Tibial nerve (tissue), 4 donors: ENCODE measurements at regions not wholly inside any gene's neighbourhood (a gene's known extent, or its start where the extent isn't known, plus 50 kb on each side); places are given as distances from the start of the nearest gene placed in this dataset.

ENCODE experiments used
- DNase-seq, 2 donors: peaks; one replicate each; pipeline ENCODE4 v3.0.0-alpha.2; 2019; ENCODE audit warnings: low spot score in 2 of 2
- H3K27ac ChIP-seq, 4 donors: fragments of 200-600 bp; sonication (generic) in 3 of 4; one replicate each; pipeline ENCODE4 v1.5.1; 2017 to 2019; ENCODE audit warnings: mild to moderate bottlenecking in 1 of 4
- H3K27me3 ChIP-seq, 2 donors: fragments of 200-600 bp; sonication (generic) in 1 of 2; one replicate each; pipeline versions ENCODE4 v1.5.1 to v1.6.0; 2017 to 2019
- H3K36me3 ChIP-seq, 3 donors: fragments of 200-600 bp; sonication (generic); one replicate each; pipeline ENCODE4 v1.5.1; 2018 to 2019
- H3K4me1 ChIP-seq, 4 donors: fragments of 200-600 bp; sonication (generic) in 3 of 4; one replicate each; pipeline ENCODE4 v1.5.1; 2017 to 2019
- H3K4me3 ChIP-seq, 4 donors: fragments of 200-600 bp; sonication (generic) in 3 of 4; one replicate each; pipeline ENCODE4 v1.5.1; 2017 to 2019; ENCODE audit warnings: mild to moderate bottlenecking in 1 of 4, moderate library complexity in 1 of 4
- H3K9me3 ChIP-seq, 4 donors: fragments of 200-600 bp; sonication (generic) in 3 of 4; one replicate each; pipeline ENCODE4 v1.5.1; 2017 to 2019
- CTCF ChIP-seq, 5 experiments: fragments of 200-600 bp in 3 of 5; fragments of 450-650 bp in 2 of 5; sonication (generic) in 3 of 5; IDR thresholded peaks; one replicate each; pipeline ENCODE4 v1.5.1; 2016 to 2019; ENCODE audit warnings: antibody characterized with exemption in 5 of 5, mild to moderate bottlenecking in 3 of 5, moderate library complexity in 2 of 5
- EP300 ChIP-seq, 2 donors: sonication (generic); formaldehyde crosslinking; IDR thresholded peaks; one replicate each; pipeline ENCODE4 v1.6.1; 2017; ENCODE audit warnings: antibody characterized with exemption in 2 of 2, mild to moderate bottlenecking in 1 of 2
- POLR2A ChIP-seq, 2 donors: fragments of 450-650 bp; IDR thresholded peaks; one replicate each; pipeline ENCODE4 v1.6.1; 2017; ENCODE audit warnings: antibody characterized with exemption in 2 of 2, mild to moderate bottlenecking in 2 of 2, moderate library complexity in 2 of 2
- WGBS, 2 donors: methylation state at CpG; one replicate each; pipeline ENCODE4 v1.1.5; 2018; 5-methylcytosine and 5-hydroxymethylcytosine counted together

- TF ChIP-seq POLR2A (IDR thresholded peaks at IDR 0.05) (no peak), CTCF (IDR thresholded peaks at IDR 0.05) (no peak), EP300 (IDR thresholded peaks at IDR 0.05) (no peak)
Observed at GRCh38 chr12:39036105-39036504, 130.7 kb upstream of the CPNE8 start.

GRCh38 chr12:39033782-39034181, 128.4 kb upstream of the CPNE8 start:
- TF ChIP-seq EP300 (IDR thresholded peaks at IDR 0.05) (no peak), CTCF (IDR thresholded peaks at IDR 0.05) (no peak), POLR2A (IDR thresholded peaks at IDR 0.05) (no peak)
- no peaks in the 10 kb centered on the region for H3K27me3 ChIP-seq
- no peak for DNase-seq

More at GRCh38 chr12:39036105-39036504, 130.7 kb upstream of the CPNE8 start:
- no peak for DNase-seq
- Histone ChIP-seq H3K4me3 (no peak overlapping the region), H3K36me3 (no peaks in the 10 kb centered on the region), H3K4me1 (no peaks in the 10 kb centered on the region), H3K27ac (no peak overlapping the region), H3K9me3 (no peaks in the 10 kb centered on the region), H3K27me3 (no peaks in the 10 kb centered on the region)
- WGBS, 2 donors = 90 to 93% methylated on average over 1 of the region's 1 CpG

GRCh38 chr12:39032448-39032847, 127.1 kb upstream of the CPNE8 start:
- no peak for DNase-seq
- H3K36me3 ChIP-seq = no peaks in the 10 kb centered on the region
- 42 to 69% methylated on average over 2 of the region's 2 CpGs for WGBS, 2 donors
- no peak overlapping the region for H3K4me3 ChIP-seq
- no peaks in the 10 kb centered on the region for H3K27me3 ChIP-seq
- H3K9me3 ChIP-seq = no peaks in the 10 kb centered on the region
- no peaks in the 10 kb centered on the region for H3K4me1 ChIP-seq
- H3K27ac ChIP-seq = no peak overlapping the region
- TF ChIP-seq POLR2A (IDR thresholded peaks at IDR 0.05) = no peak
- TF ChIP-seq EP300 (IDR thresholded peaks at IDR 0.05) = no peak
- TF ChIP-seq CTCF (IDR thresholded peaks at IDR 0.05) = no peak

More at GRCh38 chr12:39033782-39034181, 128.4 kb upstream of the CPNE8 start:
- 91 to 92% methylated on average over 4 of the region's 4 CpGs for WGBS, 2 donors
- Histone ChIP-seq H3K27ac (no peak overlapping the region), H3K36me3 (no peaks in the 10 kb centered on the region), H3K4me3 (no peak overlapping the region), H3K9me3 (no peaks in the 10 kb centered on the region), H3K4me1 (no peaks in the 10 kb centered on the region)

- no peaks in the 10 kb centered on the region for H3K36me3 ChIP-seq
- no peak for DNase-seq
- no peak overlapping the region for H3K27ac ChIP-seq
- no peak for TF ChIP-seq EP300 (IDR thresholded peaks at IDR 0.05)
- no peaks in the 10 kb centered on the region for H3K4me1 ChIP-seq
- H3K27me3 ChIP-seq = no peaks in the 10 kb centered on the region
- no peaks in the 10 kb centered on the region for H3K9me3 ChIP-seq
- no peak overlapping the region for H3K4me3 ChIP-seq
Observed at GRCh38 chr12:39032034-39032433, 126.6 kb upstream of the CPNE8 start.

GRCh38 chr12:39028382-39028781, 123.0 kb upstream of the CPNE8 start:
- H3K27me3 ChIP-seq = no peaks in the 10 kb centered on the region
- TF ChIP-seq EP300 (IDR thresholded peaks at IDR 0.05) = no peak
- no peak for TF ChIP-seq CTCF (IDR thresholded peaks at IDR 0.05)
- no peak for TF ChIP-seq POLR2A (IDR thresholded peaks at IDR 0.05)
- 85 to 86% methylated on average over 1 of the region's 1 CpG for WGBS, 2 donors
- H3K27ac ChIP-seq = no peak overlapping the region
- peaks cover 0 to 2% (median 0%) of the 10 kb centered on the region in 4 donors for H3K9me3 ChIP-seq
- no peak overlapping the region for H3K4me3 ChIP-seq
- H3K36me3 ChIP-seq = no peaks in the 10 kb centered on the region
- no peak for DNase-seq
- no peaks in the 10 kb centered on the region for H3K4me1 ChIP-seq

- no peaks in the 10 kb centered on the region for H3K36me3 ChIP-seq
- H3K27ac ChIP-seq = no peak overlapping the region
- H3K4me1 ChIP-seq = no peaks in the 10 kb centered on the region
- H3K4me3 ChIP-seq = no peak overlapping the region
- 56 to 64% methylated on average over 1 of the region's 1 CpG for WGBS, 2 donors
- no peak for DNase-seq
- no peak for TF ChIP-seq POLR2A (IDR thresholded peaks at IDR 0.05)
- TF ChIP-seq CTCF (IDR thresholded peaks at IDR 0.05) = no peak
- no peak for TF ChIP-seq EP300 (IDR thresholded peaks at IDR 0.05)
- H3K27me3 ChIP-seq = no peaks in the 10 kb centered on the region
- H3K9me3 ChIP-seq = no peaks in the 10 kb centered on the region
Observed at GRCh38 chr12:39012870-39013269, 107.5 kb upstream of the CPNE8 start.
